Activated naive CD4-positive, alpha-beta T cell treated with anti-CD3 and anti-CD28 coated beads, Interleukin-2, amount 50 U/mL, for 16 hours (primary cell): ENCODE measurements at regions not wholly inside any gene's neighbourhood (a gene's known extent, or its start where the extent isn't known, plus 50 kb on each side); places are given as distances from the start of the nearest gene placed in this dataset.

Experiments
- DNase-seq: peaks from one replicate; pipeline ENCODE4 v3.0.0-alpha.2; 2020

DNA sequence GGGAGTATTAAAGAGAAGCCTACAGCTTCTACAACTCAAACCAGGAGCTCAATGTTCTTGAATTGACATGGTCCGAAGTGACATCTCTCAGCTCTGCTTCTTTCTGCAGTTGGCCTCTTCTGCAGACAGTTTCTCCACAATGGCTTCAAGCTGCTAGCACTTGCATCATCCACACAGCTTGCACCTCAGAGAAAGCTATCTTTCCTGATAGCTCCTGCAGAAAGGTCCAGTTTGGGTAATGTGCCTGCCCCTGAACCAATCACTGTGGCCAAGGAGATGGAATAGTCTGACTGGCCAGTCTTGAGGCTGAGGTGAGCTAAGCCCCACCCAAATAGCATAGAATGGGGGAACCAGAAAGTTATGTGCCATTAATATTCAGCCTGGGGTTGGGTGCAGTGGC, 95.8 kb upstream of the ABCA1 start:
- DNase-seq: no peak

DNA sequence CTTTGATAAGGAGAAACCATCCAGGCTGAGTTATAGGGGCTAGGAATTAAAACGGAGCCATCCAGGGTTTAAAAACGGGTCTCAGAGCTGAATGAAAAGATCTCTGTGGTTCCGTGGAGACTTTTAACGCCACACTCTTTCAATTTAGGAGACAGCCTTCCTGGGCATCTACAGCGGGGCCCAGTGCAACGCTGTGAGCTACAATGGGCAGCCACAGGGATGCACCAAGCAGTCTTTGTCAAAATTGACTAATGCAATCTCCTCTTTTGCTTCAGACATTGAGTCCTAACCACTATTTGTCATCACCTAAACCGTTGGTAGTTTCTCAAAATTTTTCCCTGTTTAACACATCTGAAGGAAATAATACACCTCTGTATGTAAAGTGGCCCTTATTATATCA, 96.6 kb upstream of the ABCA1 start:
- DNase-seq: no peak

DNA sequence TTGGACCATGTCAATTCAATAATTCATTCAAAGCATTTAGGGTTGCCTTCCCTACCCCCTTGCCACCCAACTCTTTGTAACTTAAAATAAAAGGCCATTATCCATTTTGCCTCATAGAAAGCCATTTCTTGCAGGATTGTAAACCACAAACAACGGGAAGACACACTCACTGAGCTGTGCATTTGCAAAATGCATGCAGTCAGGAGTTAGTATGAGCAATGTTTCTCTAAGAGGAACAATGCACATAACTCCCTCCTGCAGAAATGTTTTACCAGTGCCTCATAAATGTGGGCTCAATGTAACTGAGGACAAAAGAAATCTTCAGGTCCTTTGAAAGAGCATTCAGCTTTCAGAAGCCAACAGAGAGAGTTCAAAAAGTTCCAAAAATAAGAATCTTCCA, 98.5 kb upstream of the ABCA1 start:
- DNase-seq: no peak

DNA sequence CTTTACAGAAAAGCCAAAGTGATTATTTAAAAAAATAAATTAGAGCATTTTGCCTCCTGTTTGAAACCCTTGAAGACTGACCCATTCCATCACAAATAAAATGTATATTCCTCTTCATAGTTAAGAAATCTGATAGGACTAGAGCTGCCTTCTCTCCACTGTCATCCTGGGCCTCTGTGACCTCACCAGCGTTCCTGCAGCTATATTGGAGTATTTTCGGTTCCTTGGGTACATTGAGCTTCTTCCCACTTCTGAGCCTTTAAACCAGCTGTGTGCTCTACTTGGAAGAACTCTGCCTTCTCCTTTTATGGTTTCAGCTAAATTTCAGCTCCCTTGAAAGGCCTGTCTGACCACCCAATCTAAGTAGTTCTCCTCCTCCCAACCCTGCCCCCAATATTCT, 99.1 kb upstream of the ABCA1 start:
- DNase-seq: no peak

DNA sequence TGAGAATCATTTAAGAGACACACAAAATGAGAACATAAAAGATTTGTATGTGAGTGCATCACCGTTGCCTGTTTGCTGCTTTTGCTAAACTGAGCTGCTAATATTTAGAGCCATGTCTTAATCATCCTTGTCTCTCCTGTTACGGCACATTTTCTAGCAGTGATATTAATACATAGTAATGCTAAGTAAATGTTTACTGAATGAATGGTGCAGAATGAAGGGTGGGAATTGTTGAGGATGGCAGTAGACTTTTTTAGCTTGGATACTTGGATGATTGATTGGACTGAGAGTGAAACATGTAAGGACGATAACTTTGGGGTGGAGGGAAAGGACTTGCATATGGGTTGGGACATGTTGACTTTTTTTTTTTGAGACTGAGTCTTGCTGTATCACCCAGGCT, 102.3 kb upstream of the ABCA1 start:
- DNase-seq: no peak

DNA sequence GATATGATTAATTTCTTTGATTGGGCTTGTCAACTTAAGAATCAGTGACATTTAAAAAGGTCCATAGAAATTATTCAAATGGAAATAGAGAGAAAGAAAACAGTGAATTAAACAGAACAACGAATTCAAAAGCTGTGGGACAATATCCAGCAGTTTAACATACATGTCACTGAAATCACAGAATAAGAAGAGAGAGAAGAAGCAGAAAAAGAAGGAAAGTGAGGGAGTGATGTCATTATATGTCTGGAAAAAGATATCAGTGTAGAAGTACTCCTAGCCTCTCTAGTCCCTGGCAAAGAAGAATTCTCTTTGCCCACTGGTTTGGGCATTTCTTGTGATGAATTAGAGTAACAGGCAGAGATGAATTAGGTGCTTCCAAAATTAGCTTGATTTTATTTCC, 109.2 kb upstream of the ABCA1 start:
- DNase-seq: no peak

DNA sequence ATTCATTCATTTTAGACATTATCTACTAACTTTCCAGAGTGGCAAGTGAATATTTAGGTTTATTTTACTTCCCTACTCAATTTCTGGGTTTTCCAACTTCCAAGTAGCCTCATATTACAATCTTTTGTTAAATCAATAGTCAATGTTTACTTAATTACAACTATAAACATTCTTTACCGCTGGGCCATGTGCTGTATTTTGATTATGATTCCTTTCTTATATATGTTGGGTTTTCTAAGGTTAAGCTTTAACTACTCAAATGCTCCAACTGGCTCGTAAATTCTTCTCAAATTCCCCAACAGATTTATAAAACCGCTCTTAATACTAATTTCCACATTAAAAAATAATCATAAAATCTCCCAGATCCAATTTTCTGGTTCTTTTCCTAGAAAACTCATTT, 110.1 kb upstream of the ABCA1 start:
- no peak for DNase-seq

DNA sequence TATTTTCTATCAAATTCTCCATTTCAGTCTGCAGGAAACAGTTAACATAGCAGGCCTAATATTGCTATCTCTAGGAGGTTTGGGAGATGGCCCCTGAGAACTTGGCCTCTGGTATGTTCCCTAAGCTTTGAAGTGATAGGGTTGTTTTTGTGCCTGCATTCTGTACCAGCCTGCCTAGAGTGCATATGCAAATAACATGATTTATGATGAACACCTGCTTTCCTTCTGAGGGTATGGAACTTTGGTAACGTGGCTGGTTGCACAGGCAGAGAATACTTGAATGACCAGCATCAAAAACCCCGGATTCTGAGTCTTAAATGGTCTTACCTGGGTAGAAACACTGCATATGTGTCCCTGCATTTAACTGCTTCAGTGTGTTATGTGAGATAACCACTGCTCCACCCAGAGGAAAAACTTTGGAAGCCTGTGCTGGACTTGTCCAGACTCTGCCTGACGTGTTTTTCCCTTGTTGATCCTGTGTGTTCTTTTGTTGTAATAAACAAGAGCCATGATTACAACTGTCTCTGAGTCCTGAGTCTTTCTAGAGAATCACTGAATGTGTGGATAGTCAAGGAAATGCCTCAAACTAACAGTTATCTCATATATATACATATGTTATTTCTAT, 111.3 kb upstream of the ABCA1 start:
- DNase-seq: no peak

DNA sequence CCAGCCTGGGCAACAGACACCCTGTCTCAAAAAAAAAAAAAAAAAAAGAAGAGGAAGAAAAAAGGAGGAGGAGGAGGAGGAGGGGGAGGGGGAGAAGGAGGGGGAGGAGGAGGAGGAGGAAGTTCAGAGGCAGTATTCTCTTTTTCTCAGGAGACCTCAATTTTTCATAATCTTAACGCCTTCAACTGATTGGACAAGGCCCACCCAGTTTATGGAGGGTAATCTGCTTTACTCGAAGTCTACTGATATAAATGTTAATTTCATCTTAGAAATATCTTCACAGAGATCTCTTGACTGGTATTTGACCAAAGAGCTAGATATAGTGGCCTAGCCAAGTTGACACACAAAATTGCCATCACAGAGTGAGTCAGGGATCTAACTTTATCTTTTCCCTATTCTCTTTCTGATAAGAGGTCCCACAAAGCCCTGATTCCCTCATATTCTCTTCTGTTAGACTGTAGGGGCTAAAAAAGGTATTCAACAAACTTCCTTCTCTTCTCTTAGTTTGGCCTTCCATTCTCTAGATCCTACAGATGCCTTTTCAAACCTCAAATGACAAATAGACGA, 115.5 kb upstream of the ABCA1 start:
- DNase-seq: no peak

DNA sequence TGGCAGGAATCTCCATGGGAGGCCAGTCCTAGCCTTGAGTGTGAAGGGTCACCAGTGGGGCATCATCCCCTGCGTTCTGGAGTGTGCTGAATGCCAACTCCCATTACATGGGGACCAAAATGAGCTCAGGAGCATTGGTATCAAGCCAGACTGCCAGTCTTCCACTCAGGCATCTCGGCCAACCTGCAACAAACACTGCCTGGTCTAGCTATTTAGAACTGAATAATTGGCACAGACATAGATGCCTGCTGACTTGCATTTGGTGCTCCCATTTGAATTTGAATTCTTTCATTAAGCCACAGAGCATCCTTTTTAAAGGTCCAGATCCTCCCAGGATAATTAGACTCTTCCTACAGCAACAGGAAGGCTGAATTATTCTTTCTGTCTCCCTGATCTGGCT, 116.6 kb upstream of the ABCA1 start:
- no peak for DNase-seq

DNA sequence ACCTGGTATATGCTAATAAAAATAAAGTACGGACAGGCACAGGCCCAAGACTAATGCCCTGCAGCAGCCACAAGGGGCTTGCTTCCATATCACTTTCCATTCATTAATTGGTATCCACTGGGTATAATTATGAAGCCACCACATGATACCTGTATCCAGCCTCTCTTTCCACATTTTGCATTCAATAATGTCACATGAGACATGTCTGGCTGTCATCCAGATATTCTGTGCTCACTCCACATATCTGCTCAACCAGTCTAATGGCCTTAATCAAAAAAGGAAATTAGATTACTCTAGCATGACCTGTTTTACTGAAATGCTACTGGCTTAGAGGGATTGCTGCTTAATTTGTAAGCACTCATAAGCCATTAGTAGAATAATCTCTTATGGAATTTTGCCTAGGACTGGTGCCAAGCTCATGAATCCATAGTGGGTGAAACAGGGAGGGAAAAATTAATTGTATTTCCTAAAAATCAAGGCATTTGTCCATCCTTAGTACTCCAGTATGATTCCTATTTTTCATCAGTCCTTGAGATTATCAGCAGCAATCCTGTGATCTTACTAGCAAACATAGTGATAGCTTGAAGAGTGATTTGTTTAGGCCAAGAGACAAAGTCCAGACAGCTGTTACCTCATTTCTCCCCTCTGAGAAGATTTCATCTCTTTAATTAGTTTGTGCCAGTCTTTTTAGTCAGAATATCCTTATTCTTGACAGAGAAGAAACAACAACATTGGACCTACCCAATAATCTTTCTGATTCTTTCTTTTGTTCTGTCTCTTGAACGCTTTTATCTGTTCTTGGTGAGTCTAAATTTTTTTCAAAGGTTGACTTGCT, 119.2 kb upstream of the ABCA1 start:
- no peak for DNase-seq

DNA sequence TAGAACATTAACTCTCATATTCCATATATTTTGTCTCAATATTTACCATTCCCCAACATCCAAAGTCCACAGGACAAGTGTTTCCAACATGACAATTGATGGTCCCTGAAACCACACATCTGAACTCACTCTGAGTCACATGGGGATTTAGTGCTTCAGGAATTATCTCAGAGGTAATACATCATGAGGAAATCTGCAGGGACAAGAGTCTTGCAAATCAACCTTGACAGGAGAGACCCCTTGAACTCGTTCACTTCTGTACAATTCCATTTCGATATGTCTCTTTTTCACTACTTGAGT, 119.7 kb upstream of the ABCA1 start:
- DNase-seq: no peak

DNA sequence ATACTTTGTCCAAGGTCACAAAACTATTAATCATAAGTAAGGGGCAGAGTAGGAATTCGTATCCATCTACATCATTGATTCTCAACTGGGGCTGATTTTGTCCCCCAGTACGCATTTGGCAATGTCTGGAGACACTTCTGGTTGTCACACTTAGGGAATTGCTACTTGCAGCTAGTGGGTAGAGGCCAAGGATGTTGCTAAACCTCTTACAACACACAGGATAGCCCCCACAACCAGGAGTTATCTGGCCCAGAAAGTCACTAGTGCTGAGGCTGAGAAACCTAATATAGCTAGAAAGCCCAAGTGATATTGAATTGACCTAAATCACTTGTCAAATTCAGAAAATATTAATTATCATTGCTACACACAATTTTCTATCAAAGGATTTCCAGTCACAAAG, 120.4 kb upstream of the ABCA1 start:
- DNase-seq: no peak

DNA sequence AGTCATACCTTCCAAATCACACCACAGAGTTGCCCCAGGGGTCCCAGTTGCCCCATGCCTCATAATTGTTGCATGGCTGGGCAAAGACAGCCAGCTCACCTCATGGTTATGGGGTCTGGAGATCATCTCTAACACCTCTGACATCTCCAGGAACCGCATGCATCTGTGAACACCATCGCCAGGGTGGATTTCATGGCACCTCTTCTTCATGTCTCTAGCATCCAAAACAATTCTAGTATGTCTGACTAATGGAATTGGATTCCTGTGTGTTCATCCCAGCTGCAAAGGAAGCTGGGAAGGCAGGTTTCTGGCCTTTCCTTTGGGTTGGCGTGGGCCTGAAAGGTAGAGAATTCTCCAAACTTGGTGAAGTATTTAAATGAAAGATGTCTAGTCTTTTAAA, 122.3 kb upstream of the ABCA1 start:
- no peak for DNase-seq

DNA sequence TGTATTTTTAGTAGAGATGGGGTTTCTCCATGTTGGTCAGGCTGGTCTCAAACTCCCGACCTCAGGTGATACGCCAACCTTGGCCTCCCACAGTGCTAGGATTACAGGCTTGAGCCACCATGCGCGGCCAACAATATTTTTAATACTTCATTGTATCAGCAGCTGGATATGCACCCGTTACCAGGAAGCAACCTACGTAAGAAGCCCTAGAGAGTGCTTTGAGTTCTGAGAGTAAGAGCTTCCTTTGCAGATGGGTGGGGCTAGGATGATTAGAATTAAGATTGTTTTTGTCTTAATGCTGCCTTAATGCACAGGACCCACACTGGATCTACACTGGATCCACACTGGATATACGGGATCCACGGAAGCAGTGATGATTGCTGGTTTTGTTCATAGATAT, 123.9 kb upstream of the ABCA1 start:
- no peak for DNase-seq

DNA sequence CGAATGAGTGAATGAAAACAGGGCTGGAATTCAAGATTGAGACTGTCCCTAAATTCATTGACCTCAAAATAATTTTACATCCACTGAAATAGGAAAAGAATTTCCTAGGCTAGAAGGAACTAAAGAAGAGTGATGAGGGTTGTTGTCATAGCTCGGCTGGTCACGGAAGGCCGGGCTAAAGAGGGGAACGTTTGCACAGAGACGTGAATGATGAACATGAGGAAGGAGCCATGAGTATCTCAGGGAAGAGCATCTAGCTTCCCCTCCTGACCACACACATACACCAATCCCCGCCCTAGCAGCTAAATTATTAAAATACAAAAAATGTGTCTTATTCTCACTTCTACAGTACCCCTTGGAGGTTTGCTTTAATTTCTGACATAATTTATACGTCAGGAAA, 124.4 kb upstream of the ABCA1 start:
- no peak for DNase-seq

DNA sequence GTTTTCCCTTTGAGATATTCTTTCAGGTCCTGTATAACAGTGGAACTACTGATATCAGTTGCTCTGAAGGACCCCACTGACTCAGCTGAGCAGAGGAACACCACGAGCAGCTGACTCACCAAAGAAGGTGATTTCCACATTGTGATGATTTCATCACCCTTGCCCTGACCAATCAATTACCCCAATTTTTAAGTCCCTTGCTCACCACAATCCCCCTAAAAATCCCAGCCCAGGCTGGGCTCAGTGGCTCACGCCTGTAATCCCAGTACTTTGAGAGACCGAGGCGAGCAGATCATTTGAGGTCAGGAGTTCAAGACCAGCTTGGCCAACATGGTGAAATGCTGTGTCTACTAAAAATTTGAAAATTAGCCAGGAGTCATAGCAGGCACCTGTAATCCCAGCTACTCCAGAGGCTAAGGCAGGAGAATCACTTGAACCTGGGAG, 125.3 kb upstream of the ABCA1 start:
- DNase-seq: peak; percentile 56

DNA sequence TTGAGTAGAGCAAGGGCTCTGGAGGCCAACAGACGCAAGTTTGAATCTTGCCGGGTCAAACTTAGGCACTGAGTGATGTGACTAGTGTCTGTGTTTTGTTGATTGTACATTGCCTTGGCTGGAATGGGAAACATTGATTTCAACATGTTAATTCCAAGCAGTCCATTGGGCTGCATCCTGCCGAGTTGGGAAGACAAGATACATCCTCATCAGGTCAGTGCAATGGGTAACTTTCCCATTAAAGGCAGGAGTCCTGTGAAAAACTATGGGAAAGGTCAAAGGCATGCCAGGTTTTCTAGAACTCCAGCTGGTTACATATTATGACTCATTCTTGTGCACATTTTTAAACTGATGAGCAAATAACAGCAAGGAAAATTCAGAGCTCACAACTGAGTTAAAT, 126.5 kb upstream of the ABCA1 start:
- DNase-seq: no peak

DNA sequence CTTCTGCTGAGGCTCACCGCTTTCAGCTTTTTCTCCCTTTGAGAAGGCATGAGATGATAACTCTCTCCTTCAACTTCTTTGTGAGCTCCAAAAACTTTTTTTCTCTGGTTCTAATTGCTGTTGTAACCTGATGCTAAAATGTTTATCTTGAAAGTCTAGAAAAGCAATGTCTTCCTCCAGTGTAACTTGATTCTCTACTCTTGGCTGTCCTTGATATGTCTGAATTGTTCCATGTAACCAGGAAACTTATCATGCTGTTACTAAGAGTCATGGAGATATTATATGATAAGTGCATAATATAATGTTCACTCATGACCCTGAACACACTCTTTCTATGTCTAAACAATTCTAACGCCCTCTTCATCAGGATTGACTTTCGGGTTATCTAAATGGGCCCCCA, 128.0 kb upstream of the ABCA1 start:
- no peak for DNase-seq

DNA sequence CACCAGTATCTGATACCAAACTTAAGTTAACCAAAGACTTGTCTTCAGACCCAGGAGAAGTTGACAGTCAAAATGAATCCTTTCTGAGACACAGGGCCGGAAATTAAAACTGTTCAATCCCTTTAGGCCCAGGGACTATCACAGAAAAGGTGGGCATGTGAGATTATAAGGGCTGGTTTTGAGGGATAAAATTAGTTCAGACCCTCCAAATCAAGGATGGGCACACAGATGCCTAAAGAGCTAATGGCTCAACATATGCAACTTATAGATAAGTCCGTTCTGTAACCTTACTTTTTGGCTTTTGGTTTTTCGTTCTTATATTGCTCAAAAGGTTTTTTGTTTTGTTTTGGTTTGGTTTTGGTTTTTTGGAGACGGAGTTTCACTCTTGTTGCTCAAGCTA, 129.6 kb upstream of the ABCA1 start:
- no peak for DNase-seq

DNA sequence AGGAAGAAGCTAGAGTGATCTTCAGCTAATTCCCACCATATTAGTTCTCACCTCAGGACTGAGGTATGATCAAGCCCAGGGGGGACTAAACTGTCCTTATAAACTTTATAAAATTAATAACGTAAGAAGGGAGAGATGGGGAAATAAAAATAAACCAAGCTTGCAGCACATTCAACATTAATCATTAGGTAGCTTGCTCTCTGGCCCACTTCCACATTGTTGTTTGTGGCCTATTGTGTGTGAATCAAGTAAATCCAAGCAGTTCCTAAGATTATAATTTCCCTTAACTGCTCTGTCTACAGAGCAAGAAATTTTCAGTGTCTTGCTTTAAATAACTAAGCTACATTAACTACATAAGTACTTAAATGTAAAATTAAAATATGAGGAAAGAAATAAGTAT, 131.3 kb upstream of the ABCA1 start:
- DNase-seq: no peak

DNA sequence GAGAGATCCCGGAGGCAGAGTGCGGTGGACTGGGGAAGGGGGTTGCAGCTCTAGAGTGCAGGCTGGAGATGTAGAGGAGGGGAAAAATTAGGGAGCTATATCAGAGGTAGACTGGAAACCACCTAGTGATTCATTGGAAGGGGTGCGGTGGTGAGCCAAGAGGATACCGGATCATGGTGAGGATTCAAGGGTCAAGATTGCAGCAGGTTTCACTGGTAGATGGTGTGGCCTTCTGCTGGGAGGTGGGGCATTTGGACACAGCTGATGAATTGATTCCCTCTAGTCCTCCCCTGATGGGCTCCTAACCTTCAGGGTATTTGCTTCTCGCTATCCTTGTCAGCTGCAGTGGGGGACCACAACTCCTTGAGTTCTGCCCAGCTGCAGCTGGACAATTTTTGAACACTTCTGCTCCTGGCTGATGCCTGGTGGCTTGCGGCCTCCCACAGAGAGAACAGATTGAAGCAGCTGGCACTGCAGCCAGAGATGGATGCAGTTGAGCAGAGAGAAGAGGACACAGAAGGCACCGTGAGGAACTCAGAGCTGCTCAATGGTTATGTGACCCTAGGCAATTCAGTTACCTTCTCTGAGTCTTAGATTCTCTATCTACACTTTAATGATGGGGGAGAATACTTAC, 134.4 kb upstream of the ABCA1 start:
- DNase-seq: no peak

DNA sequence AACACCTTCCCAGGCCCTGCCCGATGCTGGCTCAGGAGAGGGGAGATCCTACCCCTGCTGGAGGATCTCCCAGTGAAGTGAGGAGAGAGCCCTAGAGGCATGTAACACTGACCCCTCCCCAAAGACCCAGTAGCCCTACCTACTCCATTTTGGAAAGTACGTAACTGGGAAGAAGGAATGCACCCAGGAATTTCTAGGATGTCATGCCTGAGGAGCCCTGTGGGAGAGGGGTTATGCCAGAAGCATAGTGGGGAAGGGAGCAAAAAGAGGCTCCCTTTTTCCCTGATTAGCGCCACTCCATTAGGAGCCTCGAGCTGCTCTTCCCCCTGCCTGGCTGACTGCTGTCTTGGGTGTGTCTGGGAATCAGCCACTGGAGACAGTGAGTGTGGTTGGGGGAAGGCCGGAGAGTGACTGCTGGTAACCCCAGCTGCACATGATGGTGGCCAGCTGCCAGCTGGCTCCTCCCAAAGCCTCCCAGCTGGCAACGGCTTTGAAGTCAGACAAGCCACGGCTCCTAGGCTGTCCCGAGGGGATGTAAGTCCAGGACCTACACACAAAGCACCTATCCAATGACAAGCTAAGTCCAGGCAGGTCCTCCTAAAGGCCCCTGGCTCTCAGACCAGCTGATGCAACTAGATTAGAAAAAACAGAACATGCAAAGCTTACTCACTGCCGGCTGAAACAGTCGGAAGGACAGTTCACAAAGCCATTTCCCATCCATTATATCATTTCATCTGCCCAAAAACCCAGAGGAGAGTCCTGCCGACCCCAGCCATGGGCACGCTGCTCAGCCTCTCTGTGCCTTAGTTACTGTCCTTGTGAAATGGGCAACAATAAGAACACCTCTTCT, 136.5 kb upstream of the ABCA1 start:
- DNase-seq: no peak
